Astrocyte of the spinal cord (primary cell): ENCODE measurements at regions not wholly inside any gene's neighbourhood (a gene's known extent, or its start where the extent isn't known, plus 50 kb on each side); places are given as distances from the start of the nearest gene placed in this dataset.
A peak's percentile ranks its signal among the peaks of the same experiment; 100 is the strongest.

ENCODE experiments used
- DNase-seq: peaks from one replicate; pipeline ENCODE4 v3.0.0; 2011; ENCODE audit warnings: low read depth, low spot score
- H3K4me3 ChIP-seq: 2 replicates; pipeline ENCODE4 v1.5.1; 2011; ENCODE audit warnings: low read depth, mild to moderate bottlenecking, low read length, moderate library complexity
- in situ Hi-C: cut with HindIII; loops from 2 replicates; pipeline ENCODE4 v1.10.0; 2017; ENCODE audit warnings: low sequenced_read_pairs
- TF ChIP-seq, protein P1 (sequence below): IDR thresholded peaks from 2 replicates; pipeline ENCODE4 v1.5.1; 2012; ENCODE audit warnings: low read depth, mild to moderate bottlenecking, low read length, inconsistent platforms

DNA sequence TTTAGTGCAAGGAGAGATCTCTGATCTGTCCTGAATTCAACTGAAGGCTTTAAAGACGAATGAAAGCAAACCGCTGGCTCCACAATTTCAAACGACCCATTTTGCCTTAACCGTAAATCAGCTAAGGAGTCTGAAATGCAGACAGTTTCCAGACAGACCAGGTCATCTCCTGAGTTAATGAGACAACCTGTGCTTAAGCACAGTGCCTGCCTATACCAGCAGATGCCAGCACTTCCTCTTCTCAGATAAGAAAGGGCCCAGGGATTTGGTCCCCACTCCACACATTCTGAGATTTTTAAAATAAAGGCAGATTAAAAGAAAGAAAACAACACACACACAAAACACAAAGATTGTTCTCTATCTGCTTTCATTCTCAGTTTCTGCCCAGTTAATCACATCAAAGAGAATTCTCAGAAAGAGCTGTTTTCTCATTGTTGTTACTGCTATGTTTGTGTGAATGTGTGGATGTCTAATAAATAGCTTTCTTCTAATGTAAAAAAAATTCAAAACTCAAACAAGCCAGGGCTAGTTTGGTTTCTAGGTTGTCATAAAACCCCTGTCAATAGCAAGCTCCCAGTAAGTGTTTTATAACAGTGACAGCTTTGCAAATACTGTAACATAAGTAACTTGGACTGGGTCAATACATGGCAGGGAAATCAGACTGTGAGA, 157.7 kb upstream of the SLC24A2 start:
- TF ChIP-seq, protein P1, sequence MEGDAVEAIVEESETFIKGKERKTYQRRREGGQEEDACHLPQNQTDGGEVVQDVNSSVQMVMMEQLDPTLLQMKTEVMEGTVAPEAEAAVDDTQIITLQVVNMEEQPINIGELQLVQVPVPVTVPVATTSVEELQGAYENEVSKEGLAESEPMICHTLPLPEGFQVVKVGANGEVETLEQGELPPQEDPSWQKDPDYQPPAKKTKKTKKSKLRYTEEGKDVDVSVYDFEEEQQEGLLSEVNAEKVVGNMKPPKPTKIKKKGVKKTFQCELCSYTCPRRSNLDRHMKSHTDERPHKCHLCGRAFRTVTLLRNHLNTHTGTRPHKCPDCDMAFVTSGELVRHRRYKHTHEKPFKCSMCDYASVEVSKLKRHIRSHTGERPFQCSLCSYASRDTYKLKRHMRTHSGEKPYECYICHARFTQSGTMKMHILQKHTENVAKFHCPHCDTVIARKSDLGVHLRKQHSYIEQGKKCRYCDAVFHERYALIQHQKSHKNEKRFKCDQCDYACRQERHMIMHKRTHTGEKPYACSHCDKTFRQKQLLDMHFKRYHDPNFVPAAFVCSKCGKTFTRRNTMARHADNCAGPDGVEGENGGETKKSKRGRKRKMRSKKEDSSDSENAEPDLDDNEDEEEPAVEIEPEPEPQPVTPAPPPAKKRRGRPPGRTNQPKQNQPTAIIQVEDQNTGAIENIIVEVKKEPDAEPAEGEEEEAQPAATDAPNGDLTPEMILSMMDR = peak; percentile 66
- peak; percentile 49 for DNase-seq
- no peak overlapping the region for H3K4me3 ChIP-seq
- in situ Hi-C loops = no loop called here

- in situ Hi-C loops = no loop called here
- TF ChIP-seq, protein P1 = no peak
- no peak overlapping the region for H3K4me3 ChIP-seq
- no peak for DNase-seq
Measured at GRCh38 chr9:19941874-19942273, 153.0 kb upstream of the SLC24A2 start.

- no peak overlapping the region for H3K4me3 ChIP-seq
- in situ Hi-C loops = no loop called here
- no peak for DNase-seq
- TF ChIP-seq, protein P1 = no peak
Measured at GRCh38 chr9:19940811-19941535, 152.1 kb upstream of the SLC24A2 start.

DNA sequence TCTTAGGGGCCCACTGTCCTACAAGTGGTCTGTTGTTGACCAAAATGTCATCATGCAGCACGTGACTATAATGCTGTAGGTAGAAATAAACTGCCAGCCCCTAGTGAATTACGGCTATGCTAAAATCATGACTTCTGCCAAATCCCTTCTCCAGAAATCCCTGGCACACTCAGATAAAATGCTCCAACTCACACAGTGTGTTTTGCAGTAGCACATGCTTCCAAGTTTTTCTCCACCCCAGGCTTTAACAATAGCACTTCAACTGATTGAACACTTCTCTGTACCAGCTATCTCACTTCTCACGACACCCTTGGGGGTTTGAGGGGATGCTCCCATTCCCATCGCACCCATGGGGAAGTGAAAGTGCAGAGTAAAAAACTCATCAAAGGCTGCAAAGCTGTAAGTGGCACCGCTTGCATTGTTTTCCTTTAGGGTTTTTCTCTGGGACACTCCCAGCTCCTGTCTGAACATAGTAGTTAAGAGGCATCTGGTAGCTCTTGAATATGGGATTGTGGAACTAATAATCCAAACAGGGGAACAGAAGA, 151.0 kb upstream of the SLC24A2 start:
- TF ChIP-seq, protein P1 = no peak
- no peak overlapping the region for H3K4me3 ChIP-seq
- in situ Hi-C loops = no loop called here

GRCh38 chr9:19938990-19939733, 150.3 kb upstream of the SLC24A2 start:
- no peak for DNase-seq
- TF ChIP-seq, protein P1 = no peak
- no peak overlapping the region for H3K4me3 ChIP-seq
- in situ Hi-C loops = no loop called here

More for the DNA sequence above, 151.0 kb upstream of the SLC24A2 start:
- DNase-seq = no peak

DNA sequence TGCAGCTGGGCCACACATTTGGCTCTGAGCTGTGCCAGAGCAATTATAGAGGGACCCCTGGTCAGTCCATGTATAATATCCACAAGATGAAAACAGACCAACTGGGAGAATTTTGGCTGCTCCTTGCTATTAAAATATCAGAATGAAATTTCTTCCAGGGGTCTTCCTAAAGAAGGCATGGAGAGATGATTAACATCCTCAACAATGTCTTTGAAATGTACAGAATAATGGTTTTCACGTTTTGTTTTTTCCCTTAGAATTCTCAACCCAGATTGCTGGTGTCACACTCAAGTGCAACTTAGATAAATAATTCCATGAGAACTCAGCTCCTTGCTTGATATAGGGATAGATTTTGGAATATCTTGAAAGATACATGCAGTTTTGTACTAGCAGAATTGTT, 148.3 kb upstream of the SLC24A2 start:
- in situ Hi-C loops = no loop called here

More for the DNA sequence above, 148.3 kb upstream of the SLC24A2 start:
- H3K4me3 ChIP-seq = no peak overlapping the region
- no peak for DNase-seq
- TF ChIP-seq, protein P1 = no peak
